22Rv1 (cell line): ENCODE measurements at regions not wholly inside any gene's neighbourhood (a gene's known extent, or its start where the extent isn't known, plus 50 kb on each side); places are given as distances from the start of the nearest gene placed in this dataset.

Source experiments
- CTCF ChIP-seq: fragments of 450-650 bp; IDR thresholded peaks from 2 replicates; pipeline ENCODE4 v1.5.1; 2017; ENCODE audit warnings: mild to moderate bottlenecking
- ZFX ChIP-seq: fragments of 450-650 bp; IDR thresholded peaks from 2 replicates; pipeline ENCODE4 v1.6.1; 2017; ENCODE audit warnings: antibody characterized with exemption, borderline replicate concordance

DNA sequence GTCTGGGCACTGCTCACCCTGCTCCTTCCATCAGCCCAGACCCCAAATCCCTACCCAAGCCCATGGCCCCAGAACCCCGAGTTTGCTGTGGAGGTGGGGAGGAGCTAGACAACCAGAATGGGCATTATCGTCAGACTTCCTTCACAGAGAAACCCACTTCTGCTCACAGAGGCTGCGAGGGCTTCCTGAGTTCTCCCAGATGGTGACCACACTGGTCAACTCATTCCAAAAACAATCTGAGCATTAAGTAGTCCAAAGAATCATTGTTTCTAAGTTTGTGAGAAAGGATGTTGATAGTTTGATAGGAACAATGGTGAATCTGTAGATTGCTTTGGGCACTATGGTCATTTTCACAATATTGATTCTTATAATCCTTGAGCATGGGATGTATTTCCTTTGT lies 60.2 kb downstream of the LRRC30 start:
- TF ChIP-seq CTCF = no peak
- TF ChIP-seq ZFX = no peak
